GM11168 (cell line): ENCODE measurements at regions not wholly inside any gene's neighbourhood (a gene's known extent, or its start where the extent isn't known, plus 50 kb on each side); places are given as distances from the start of the nearest gene placed in this dataset.

Source experiments
- in situ Hi-C: fragments of 300-500 bp; cut with MboI; formaldehyde crosslinking; loops from one replicate; pipeline ENCODE4 v1.12.0; 2022; ENCODE audit warnings: low sequenced_read_pairs; ENCODE audit not compliant: unreplicated experiment

DNA sequence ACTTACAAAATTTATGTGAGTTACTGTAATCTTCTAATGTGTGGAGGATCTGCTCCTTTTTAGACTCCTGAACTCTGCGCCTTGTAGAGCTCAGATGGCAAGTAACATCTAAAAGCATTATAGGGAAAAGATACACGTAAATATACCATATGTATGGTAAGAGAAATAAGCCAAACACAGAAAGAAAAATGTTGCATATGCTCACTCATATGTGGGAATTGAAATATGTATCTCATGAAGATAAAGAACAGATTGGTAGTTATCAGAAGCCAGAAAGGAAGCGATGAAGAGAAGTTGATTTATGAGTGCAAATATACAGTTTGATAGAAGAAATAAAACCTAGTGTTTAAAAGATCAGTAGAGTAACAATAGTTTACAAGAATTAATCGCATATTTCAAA is 815.0 kb upstream of the MAN1A1 start:
- in situ Hi-C loops: no loop called here

- in situ Hi-C loops: no loop called here
Measured at GRCh38 chr6:120157873-120158272, 808.3 kb upstream of the MAN1A1 start.

DNA sequence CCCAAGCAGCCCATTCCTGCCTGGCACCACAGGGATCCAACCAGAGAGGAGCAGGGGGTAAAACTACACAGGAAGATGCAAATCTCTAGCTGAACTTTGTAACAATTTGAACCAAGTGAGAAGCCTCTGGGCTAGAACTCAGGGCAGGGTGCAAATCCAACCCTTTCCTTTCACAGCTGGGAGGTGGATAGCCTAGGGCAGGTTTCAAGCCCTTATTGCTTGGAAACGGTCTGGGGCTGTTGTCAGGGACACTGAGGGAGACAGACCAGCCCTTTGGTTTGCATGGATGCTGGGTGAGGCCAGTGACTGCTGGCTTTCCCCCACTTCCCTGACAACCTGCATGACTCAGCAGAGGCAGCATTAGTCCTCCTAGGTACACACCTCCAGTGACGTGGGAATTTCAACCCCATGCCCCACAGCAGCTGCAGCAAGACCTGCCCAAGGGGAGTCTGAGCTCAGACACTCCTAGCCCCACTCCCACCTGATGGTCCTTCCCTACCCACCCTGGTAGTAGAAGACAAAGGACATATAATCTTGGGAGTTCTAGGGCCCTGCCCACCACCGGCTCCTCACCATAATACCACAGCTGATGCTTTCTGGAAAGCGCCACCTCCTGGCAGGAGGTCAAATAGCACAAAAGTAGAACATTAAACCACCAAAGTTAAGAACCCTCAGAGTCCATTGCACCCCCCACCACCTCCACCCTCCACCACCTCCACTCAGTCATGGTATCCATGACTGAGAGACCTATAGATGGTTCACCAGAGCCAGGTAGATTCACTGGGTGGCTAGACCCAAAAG is 797.7 kb upstream of the MAN1A1 start:
- in situ Hi-C loops: no loop called here

GRCh38 chr6:120141601-120142000 is 792.0 kb upstream of the MAN1A1 start:
- in situ Hi-C loops: no loop called here

DNA sequence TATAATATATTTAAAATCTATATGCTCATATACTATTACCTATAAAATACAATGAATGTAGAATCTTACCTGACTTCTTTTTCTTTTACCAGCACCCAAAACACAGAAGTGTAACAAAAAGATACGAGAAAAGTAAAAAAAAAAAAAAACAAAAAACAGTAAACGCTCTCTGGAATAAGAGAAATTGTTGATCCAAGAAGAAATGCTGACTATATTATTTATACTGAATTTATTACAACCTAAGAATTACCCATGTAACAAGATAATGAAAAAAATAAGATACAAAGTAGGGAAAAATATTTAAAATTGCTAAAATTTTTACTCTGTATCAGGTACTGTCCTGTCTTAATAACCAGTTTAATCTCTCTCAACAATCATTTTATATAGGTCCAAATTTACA is 787.9 kb upstream of the MAN1A1 start:
- in situ Hi-C loops: no loop called here

- in situ Hi-C loops: no loop called here
Measured at GRCh38 chr6:120129228-120129627, 779.7 kb upstream of the MAN1A1 start.

GRCh38 chr6:120122401-120122800 is 772.8 kb upstream of the MAN1A1 start:
- in situ Hi-C loops: no loop called here

- in situ Hi-C loops: no loop called here
Measured at GRCh38 chr6:120116343-120116742, 766.8 kb upstream of the MAN1A1 start.

DNA sequence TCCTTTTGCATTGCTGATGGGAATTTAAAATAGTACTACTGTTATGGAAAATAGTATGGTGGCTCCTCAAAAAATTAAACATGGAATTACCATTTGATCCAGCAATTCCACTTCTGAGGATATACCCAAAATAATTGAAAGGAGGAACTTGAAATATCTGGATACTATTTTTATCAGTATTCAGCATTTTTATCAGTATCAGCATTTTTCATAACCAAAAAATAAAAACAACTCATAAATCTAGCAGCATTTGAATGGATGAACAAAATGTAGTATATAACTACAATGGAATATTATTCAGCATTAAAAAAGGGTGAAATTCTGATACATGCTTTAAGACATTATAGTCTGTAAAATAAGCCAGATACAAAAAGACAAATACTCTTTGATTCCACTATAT is 763.4 kb upstream of the MAN1A1 start:
- in situ Hi-C loops: no loop called here

DNA sequence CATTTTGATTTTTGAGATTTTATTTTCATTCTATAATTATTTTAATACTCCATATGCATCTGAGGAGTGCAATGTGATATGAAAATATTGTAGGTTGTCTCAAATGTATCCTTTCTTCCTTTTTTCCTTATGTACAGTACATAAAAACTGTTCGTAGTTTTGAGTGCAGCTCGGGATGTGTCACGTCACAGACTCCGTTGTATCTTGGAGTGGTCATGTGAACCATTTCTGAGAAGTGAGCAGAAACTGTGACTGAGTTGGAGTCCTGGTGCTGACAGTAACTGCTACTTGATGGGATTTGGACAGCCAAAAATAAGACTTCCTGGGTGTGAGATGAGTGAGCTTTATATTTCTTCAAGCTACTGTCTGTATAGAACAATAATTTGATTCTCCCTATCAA is 761.4 kb upstream of the MAN1A1 start:
- in situ Hi-C loops: no loop called here

DNA sequence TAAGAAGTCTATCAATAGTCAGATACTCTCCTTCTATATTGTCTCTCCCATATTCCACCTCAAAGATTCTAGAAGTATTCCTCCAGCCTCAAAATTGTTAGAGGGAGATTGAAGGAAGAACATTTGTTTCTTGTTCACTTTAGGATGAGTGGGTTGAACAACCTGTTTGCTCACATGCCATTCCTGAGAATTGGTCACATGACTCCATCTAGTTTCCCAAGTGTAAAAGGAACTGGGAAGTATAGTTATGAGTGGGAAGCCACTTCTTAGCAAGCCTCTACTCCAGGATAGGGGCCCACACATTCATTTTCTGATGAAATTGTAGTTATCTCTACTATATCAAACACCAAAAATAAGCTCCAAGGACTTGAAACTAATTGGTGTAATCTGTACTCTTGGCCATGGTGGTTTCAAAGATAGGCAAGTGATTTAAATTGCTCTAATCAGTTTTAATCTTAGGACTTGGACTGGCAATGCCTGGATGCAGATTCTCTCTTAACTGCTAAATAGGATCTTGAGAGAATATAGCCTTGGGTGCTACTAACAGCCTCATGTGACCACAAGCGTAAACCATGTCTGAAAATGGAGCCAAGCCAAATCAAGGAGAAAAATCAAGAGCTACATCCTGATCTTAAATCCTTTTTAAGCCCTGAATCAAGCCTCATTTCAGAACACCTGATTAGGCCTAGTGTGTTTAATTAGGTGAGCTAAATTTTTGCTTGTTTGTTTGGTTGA is 758.7 kb upstream of the MAN1A1 start:
- in situ Hi-C loops: no loop called here

DNA sequence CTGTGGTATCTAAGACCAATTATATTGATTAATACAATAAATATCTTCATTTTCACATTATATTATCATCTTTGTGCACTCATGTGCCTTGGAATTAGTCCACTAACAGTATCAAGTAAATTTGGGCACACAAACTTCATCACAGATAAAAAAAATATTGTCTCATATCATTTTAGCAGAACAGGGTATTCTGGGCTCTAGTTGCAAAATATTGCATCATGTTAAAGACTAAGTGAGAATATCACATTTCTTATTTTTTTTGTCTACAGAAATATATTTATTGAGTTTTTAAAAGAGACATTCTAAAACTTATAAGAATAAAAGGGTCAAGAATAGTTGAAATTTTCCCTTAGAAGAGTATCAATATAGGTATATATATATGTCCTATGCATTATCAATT is 754.1 kb upstream of the MAN1A1 start:
- in situ Hi-C loops: no loop called here

DNA sequence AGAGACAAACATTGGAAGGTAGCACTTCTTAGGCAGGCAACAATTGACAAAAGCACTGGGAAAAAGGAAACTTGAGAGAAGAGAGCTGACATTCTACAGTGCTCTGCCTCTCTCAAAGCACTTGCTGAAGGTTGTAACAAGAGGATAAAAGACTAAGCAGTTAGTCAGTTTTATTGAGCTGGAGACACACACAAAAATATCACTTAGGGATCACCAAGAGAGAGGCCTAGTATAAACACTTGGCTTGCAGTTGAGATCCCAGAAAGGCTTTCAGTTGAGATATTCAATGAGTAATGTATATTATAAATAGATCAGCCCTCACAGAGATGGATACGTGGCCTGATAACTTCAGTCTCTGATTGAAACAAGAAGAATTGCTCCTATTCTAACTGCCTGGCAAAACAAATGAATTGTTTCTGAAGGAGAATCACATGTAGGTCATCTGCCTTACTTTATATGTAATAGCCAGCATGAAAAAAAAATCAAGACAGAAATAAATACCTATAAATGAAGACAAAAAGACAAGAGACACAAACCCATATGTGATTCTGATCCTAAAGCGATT is 747.2 kb upstream of the MAN1A1 start:
- in situ Hi-C loops: no loop called here

- in situ Hi-C loops: no loop called here
Measured at GRCh38 chr6:120083186-120083585, 733.6 kb upstream of the MAN1A1 start.

GRCh38 chr6:120077489-120077888 is 727.9 kb upstream of the MAN1A1 start:
- in situ Hi-C loops: no loop called here

- in situ Hi-C loops: no loop called here
Measured at GRCh38 chr6:120058410-120058809, 708.8 kb upstream of the MAN1A1 start.

- in situ Hi-C loops: no loop called here
Measured at GRCh38 chr6:120056085-120056484, 706.5 kb upstream of the MAN1A1 start.

DNA sequence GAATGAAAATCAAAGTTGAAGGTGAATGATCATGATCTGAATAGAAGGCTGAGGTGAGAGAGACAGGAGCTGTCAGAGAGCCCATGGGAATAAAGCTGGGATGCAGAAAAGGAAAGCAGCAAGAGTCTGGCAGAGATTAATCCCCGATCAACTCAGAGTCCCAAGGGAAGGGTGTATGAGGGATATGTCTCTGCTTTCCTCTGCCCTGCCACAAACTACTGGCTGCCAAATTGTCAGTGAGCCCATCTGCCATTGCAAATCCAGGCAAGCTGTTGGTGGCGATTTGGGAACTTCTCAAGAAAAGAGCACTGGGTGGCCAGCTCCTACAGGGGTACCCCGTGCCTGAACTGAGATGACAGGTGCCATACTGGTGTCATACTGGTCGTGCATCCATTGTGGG is 705.5 kb upstream of the MAN1A1 start:
- in situ Hi-C loops: no loop called here

- in situ Hi-C loops: no loop called here
Measured at GRCh38 chr6:120039664-120040063, 690.1 kb upstream of the MAN1A1 start.

DNA sequence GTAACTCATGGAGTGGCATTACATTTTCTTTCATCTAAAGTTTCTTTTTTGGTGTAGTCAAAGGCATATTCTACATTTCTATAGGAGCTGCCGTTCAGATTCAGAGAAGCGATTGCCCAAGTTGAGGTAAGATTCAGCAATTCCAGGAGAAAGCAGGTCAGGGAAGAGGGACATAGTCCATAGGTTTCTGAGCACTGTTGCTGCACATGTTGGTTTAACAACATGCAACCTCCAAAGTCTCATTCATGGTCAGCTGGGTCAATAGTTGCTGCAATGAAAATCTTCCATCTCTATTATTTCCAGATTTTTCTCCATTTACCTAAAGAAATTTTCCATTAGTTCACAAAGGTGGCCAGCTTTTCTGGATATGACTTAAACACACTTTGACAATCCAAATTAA is 682.3 kb upstream of the MAN1A1 start:
- in situ Hi-C loops: no loop called here

DNA sequence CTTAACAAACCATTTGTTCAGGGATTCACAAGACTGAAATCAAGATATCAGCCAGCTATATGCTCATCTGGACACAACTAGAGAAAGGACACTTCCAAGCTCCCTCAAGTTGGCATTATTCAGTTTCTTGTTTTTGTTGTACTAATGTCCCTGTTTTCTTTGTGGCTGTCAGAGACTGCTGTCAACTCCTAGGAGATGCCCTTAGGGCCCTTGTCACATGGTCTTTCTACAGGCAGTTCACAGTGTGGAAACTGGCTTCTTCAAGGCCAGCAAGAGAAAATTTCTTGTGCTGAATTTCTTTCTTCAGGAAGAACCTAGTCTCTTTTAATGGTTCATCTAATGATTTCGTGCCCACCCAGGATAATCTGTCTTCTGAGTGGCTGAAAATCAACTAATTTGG is 677.2 kb upstream of the MAN1A1 start:
- in situ Hi-C loops: no loop called here

DNA sequence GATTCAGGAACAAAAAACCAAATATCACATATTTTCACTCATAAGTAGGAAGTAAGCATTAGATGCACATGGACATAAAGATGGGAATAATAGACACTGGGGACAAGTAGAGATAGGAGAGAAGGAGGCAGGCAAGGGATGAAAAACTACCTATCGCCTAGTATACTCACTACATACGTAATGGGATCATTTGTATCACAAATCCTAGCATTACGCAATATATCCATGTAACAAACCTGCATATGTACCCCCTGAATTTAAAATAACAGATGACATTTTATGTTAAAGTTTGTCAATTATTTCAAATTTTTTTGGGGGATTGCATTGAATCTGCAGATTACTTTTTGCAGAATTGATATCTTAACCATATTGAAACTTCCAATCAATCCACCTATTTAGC is 660.5 kb upstream of the MAN1A1 start:
- in situ Hi-C loops: no loop called here
